ENCODE measurements at regions not wholly inside any gene's neighbourhood (a gene's known extent, or its start where the extent isn't known, plus 50 kb on each side); places are given as distances from the start of the nearest gene placed in this dataset.

DNA sequence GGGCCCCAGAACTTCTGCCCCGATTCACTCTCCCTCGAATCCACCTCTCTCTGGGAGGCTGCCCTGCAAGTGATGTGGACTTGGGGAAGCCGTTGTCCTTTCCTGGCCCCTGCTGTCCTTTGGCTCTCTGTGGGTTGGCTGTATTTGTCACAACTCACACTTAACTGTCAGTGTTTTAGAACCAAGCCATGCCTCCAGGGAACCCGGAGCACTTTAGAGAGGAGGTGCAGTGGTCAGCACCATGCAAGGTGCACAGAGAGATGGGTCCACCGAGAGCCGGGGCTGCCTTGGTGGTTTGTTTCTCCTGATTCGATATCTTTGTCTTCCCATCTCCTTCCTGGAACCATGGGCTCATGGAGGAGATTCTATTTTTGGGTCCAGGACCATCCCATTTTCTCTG lies 129.5 kb upstream of the RTL1 start:
- POLR2A ChIA-PET = no interaction called here
- no peaks in the 10 kb centered on the region for H3K36me3 Mint-ChIP-seq (ENCODE audit: low read depth)

DNA sequence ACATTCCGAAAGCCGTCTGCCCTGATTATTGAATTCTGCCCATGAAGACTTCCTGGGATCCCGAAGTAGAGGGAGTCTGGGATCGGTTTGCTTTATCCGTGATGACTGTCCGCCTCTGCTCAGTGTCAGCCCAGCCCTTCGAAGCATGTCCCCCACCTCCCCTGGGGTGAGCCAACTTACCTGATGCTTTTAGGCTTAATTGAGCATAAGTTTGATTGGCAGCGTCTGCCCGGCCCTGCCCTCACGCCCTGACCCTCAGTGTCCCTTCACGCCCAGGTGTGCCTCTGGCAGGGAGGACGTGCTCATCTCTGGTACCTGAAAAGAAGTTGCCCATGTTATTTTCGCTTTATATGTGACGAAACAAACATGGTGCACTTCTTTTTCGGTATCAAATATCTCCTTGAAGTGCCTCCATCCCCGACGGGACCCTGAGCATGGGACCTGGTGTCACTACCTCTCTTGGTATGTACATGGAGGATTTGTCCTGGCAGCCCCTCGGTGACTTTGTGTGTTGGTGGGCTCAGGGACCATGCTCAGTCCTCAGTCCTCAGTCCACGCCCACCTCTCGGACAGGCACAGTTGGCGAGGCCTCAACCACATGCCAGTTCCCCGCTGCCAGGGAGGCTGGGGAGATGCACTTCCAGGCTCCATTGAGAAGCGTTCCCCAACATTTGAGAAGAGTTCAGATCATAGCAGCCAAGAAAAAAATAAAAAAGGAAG lies 130.1 kb upstream of the RTL1 start:
- Mint-ChIP-seq H3K4me3 (no peak overlapping the region), H3K27me3 (no peaks in the 10 kb centered on the region), H3K27ac (no peak overlapping the region), H3K9me3 (no peaks in the 10 kb centered on the region), H3K36me3 (ENCODE audit: low read depth) (no peaks in the 10 kb centered on the region), H3K4me1 (no peaks in the 10 kb centered on the region)
- ChIA-PET POLR2A (no interaction called here), CTCF (no interaction called here)
- DNase-seq = no peak

More for the DNA sequence above, 129.5 kb upstream of the RTL1 start:
- no peak overlapping the region for H3K4me3 Mint-ChIP-seq
- H3K9me3 Mint-ChIP-seq = no peaks in the 10 kb centered on the region
- H3K27ac Mint-ChIP-seq = no peak overlapping the region
- DNase-seq = no peak
- no peaks in the 10 kb centered on the region for H3K27me3 Mint-ChIP-seq
- H3K4me1 Mint-ChIP-seq = no peaks in the 10 kb centered on the region
- CTCF ChIA-PET = no interaction called here

DNA sequence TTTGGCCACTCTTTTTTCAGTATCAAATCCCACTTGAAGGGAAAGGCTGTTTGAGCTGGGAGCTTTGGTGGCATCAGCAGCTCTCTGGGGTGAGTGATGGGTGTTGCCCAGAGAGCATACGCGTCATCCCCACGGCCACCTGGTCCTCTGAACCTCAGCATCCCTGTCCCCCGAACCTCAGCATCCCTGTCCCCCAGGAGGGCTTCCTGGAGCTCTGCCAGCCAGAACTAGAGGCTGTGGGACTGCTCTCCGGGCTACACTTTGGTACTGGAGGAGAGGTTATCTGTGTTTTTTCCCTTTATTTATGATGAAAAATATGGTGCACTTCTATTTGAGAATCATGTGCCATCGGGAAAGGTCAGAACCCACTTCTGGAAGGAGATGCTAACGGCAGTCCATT lies 131.5 kb upstream of the RTL1 start:
- H3K4me1 Mint-ChIP-seq = no peaks in the 10 kb centered on the region
- CTCF ChIA-PET = no interaction called here

DNA sequence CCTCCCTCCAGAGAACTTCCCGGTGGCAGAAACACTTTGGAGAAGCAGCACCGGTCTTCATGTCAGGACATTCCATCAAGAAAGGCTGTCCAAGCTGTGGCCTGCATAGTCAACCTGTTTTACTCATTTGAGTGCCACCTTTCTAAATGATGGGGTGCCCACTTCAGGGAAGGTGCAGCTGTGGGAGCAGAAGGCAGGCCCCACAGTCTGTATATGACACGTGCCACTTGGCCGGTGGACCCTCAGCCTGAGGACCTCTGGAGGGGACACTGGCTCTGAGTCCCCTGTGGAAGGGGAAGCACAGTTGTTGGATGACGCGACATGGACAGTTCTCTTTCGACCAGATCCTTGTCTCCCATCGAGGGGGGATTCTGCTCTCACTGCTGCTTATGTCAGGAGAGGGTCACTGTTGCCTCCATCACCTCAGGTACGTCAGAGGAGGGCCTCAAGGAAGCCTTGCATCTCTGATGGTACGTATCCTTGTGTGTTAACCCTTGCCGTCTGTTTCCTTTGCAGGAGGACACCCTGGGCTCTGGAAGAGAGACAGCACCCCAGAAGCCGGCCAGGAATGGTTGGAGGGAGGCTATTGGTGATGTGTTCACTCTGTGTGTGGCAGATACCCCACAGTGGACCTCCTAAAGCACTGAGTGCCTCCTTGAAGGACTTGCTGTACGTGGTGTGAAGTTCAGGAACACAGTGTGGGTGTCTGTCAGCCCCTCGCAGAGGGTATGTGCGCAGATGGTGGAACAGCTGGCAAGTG lies 132.1 kb upstream of the RTL1 start:
- CTCF ChIA-PET = no interaction called here
- Mint-ChIP-seq H3K27ac (no peak overlapping the region), H3K36me3 (ENCODE audit: low read depth) (no peaks in the 10 kb centered on the region), H3K4me1 (no peaks in the 10 kb centered on the region), H3K27me3 (no peaks in the 10 kb centered on the region), H3K4me3 (no peak overlapping the region), H3K9me3 (no peaks in the 10 kb centered on the region)
- POLR2A ChIA-PET = no interaction called here
- DNase-seq = no peak

More for the DNA sequence above, 131.5 kb upstream of the RTL1 start:
- POLR2A ChIA-PET = no interaction called here
- no peak for DNase-seq
- no peak overlapping the region for H3K27ac Mint-ChIP-seq
- no peaks in the 10 kb centered on the region for H3K9me3 Mint-ChIP-seq
- H3K4me3 Mint-ChIP-seq = no peak overlapping the region
- H3K36me3 Mint-ChIP-seq (ENCODE audit: low read depth) = no peaks in the 10 kb centered on the region
- no peaks in the 10 kb centered on the region for H3K27me3 Mint-ChIP-seq

DNA sequence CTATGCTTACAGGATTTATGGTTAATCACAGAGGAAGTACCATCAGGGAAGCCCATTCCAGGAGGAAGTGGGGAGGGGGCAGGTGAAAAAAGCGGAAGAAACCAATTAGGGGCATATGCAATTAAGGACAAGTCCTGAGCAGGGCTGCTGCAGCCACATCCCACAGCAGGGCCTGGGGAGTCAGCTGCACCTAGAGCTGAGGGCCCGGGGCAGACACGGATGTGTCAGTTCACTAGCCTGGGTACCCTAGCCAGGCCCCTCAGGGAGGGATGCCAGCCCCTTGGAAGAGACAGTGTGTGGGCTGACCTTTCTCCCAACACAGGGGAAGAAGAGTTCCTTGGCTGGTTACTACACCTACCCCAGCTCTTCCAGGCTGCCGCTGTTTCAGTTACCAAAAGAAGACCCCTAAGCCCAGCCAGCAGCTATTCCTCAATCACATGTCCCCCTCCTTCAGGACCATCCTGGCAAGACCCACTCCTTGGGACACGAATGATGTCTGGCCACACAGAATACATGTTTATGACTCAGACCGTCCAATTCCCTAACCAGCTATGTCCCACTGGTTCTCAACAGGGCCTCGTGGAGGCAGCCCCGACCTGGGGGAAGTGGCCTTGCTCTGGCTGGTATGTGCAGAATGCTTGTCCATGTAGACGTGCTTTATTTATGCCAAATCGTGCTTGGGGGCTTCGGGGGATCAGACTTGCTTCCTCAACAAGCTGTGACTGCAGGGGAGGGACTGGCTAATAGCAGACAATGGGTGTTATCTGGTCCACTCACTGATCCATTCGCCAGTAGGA lies 133.7 kb upstream of the RTL1 start:
- no peak overlapping the region for H3K4me3 Mint-ChIP-seq
- H3K36me3 Mint-ChIP-seq (ENCODE audit: low read depth) = no peaks in the 10 kb centered on the region
- H3K9me3 Mint-ChIP-seq = no peaks in the 10 kb centered on the region
- no peaks in the 10 kb centered on the region for H3K4me1 Mint-ChIP-seq
- ChIA-PET CTCF (no interaction called here), POLR2A (no interaction called here)
- H3K27me3 Mint-ChIP-seq = no peaks in the 10 kb centered on the region
- H3K27ac Mint-ChIP-seq = no peak overlapping the region
- no peak for DNase-seq

DNA sequence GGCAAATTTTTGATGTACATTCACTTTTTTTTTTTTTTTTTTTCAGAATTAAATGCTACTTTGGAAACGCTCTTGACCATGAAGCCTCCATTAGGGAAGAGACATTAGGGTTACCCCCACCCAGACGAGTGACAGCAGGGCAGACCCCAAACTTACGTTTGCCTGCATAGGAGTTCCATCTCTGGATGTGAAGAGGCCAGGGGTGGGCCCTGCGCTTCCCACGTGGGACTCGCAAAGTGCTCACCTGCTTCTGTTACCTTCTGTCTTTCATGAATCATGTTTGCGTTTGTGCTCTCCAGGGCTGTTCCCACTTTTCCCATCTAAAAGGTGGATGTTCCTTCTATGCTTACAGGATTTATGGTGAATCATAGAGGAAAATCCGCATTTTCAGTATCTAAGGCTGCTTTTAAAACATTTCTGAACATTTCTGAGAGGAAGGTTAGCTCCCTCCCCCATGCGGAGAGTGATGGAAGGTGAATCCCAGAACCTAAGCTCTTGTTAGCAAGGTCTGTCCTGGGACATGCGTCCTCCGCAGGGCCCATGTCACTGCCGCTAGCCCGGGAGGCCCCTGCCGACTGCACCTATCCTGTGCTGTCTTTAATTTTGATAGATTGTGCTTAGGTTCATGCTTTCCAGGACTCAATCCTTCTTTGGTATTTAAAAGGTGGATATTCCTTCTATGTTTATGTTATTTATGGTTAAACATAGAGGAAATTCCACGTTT lies 135.7 kb upstream of the RTL1 start:
- Mint-ChIP-seq H3K27me3 (no peaks in the 10 kb centered on the region), H3K4me1 (no peaks in the 10 kb centered on the region), H3K36me3 (ENCODE audit: low read depth) (no peaks in the 10 kb centered on the region), H3K4me3 (no peak overlapping the region), H3K9me3 (no peaks in the 10 kb centered on the region), H3K27ac (no peak overlapping the region)
- ChIA-PET POLR2A (no interaction called here), CTCF (no interaction called here)
- no peak for DNase-seq

DNA sequence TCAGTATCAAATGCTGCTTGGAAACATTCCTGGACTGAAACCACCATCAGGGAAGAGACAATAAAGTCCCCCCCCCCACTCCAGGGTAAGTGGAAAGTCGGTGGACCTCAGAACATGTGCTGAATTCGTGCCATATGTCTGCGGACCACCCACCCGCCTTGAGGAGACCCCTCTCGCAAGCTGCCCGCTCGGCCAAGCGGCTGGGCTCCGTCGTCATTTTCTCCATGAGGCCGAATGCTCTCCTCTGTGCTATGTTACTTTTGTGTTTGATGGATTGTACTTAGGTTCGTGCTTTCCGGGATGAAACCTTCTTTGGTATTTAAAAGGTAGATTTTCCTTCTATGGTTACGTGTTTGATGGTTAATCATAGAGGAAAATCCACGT lies 136.2 kb upstream of the RTL1 start:
- DNase-seq = no peak
- H3K9me3 Mint-ChIP-seq = no peaks in the 10 kb centered on the region
- ChIA-PET CTCF (no interaction called here), POLR2A (no interaction called here)
- no peaks in the 10 kb centered on the region for H3K27me3 Mint-ChIP-seq
- no peak overlapping the region for H3K4me3 Mint-ChIP-seq
- H3K4me1 Mint-ChIP-seq = no peaks in the 10 kb centered on the region
- no peaks in the 10 kb centered on the region for H3K36me3 Mint-ChIP-seq (ENCODE audit: low read depth)
- no peak overlapping the region for H3K27ac Mint-ChIP-seq

DNA sequence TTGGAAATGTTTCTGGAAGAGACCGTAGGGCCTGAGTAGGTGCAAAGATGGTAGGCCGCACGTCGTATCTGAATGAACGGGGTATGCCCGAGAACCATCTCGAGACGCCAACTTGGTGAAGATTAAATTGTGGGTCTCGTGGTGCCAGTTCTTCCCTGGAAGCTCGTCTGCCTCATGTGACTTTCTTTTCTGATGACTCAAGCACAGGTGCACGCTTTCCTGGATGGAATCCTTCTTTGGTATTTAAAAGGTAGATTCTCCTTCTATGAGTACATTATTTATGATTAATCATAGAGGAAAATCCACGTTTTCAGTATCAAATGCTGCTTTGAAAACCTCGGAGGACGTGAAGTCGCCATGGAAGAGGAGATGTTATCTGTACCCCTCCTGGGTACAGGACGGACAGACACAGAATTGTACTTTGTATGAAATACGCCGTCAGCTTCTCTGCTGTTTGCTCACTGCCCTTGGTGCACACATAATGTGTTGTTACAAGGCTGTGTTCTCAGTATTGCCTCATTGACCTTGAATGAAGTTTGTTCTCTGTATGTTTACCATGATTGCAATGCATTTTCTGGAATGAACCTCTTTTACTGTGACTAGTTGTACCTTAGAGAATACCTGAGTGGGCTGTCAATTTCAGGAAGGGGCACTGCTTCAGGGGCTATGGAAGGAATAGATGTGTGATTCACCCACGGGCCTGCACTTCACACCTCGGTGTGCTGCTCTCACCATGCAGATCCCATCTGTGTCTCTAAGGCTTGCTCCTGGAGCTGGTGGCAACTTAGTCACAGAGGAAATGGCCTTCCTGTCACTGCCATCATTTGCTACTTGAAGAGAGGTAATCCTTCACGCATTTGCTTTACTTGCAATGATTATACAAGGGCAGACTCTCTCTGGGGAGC lies 137.3 kb upstream of the RTL1 start:
- Mint-ChIP-seq H3K9me3 (no peaks in the 10 kb centered on the region), H3K4me1 (no peaks in the 10 kb centered on the region), H3K36me3 (ENCODE audit: low read depth) (no peaks in the 10 kb centered on the region), H3K27ac (no peak overlapping the region), H3K27me3 (no peaks in the 10 kb centered on the region), H3K4me3 (no peak overlapping the region)
- POLR2A ChIA-PET = no interaction called here
- CTCF ChIA-PET = no interaction called here
- DNase-seq = no peak

DNA sequence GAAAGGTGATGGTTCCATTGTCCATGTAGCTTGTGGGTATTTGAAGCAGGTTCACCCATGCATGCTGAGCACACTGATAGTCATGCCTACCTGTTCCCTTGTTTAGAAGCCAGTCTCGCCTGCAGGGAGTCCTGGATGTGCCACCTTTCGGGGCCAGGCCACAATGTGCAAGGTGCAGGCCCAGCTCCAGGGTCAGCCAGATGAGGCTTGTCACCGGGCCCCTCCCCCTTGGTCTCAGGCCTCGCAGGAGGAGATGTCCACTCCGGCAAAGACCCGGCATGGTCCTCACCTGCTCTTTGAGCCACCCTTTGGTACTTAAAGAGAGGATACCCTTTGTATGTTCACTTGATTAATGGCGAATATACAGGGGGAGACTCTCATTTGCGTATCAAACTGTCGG lies 140.4 kb upstream of the RTL1 start:
- no peak for DNase-seq
- no peak overlapping the region for H3K27ac Mint-ChIP-seq
- ChIA-PET CTCF (no interaction called here), POLR2A (no interaction called here)
- H3K4me1 Mint-ChIP-seq = no peaks in the 10 kb centered on the region
- H3K9me3 Mint-ChIP-seq = no peaks in the 10 kb centered on the region
- H3K36me3 Mint-ChIP-seq (ENCODE audit: low read depth) = no peaks in the 10 kb centered on the region
- no peak overlapping the region for H3K4me3 Mint-ChIP-seq
- H3K27me3 Mint-ChIP-seq = no peaks in the 10 kb centered on the region

DNA sequence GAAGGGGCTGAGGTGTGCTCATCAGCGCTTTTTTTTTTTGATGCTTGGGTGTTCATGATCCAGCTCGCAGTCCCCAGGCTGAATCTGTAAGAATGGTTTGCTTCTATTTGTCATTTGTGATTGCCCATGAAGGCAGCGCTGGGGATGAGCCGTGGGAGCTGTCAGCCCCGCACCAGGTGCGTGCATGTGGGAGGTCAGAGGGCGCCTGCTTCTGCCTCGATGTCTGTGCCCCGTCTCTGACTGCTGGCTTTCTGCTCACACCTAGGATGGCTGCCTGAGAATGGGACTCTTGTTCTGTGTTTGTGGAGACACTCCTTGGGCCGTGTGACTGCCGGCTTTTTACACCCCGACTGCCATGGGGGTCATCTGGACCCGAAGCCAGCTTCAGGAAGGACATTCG lies 141.2 kb upstream of the RTL1 start:
- no peak for DNase-seq
- POLR2A ChIA-PET = no interaction called here
- Mint-ChIP-seq H3K4me3 (no peak overlapping the region), H3K36me3 (ENCODE audit: low read depth) (no peaks in the 10 kb centered on the region), H3K9me3 (no peaks in the 10 kb centered on the region), H3K27ac (no peak overlapping the region), H3K27me3 (no peaks in the 10 kb centered on the region), H3K4me1 (no peaks in the 10 kb centered on the region)
- CTCF ChIA-PET = no interaction called here

DNA sequence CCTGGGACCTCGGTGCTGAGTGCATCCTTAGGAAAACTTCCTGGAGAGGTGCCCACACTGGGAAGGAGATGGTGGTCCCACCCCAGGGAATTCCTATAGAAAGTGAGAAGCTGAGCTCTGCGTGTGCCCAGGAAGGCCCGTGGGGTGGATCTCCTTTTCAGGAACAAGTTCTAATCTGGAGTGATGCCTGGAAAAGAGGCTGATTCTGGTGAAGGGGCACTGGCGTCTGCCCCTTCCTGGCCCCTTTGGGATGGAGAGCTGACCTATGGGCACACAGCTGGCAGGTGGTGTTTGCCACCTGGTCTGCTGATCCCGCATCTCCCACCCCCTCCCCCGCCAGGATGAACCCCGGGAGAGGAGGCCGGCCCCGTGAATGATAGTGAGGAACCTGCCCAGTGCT lies 142.0 kb upstream of the RTL1 start:
- Mint-ChIP-seq H3K27me3 (no peaks in the 10 kb centered on the region), H3K36me3 (ENCODE audit: low read depth) (no peaks in the 10 kb centered on the region), H3K9me3 (no peaks in the 10 kb centered on the region), H3K4me1 (no peaks in the 10 kb centered on the region), H3K27ac (no peak overlapping the region), H3K4me3 (no peak overlapping the region)
- POLR2A ChIA-PET = no interaction called here
- DNase-seq = no peak
- CTCF ChIA-PET = no interaction called here

DNA sequence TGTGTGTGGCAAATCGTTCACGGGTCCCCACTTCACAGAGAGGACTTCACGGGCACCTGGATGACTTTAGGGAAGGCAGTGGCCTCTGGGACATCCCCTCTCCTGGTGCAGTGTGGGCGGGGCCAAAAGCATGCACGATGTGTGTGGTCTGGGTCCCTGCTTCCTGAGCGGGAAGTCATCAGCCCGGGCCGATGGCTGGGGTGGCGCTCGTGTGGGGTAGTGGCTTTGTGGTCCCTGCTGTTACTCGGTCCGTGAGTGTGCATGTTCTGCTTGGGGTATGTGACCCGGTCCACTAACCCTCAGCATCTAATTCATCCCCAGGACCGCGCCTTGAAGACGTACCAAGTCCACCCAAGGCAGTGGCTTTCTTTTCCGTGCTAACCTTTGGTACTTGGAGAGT lies 142.5 kb upstream of the RTL1 start:
- Mint-ChIP-seq H3K27me3 (no peaks in the 10 kb centered on the region), H3K9me3 (no peaks in the 10 kb centered on the region), H3K36me3 (ENCODE audit: low read depth) (no peaks in the 10 kb centered on the region), H3K27ac (no peak overlapping the region), H3K4me3 (no peak overlapping the region), H3K4me1 (no peaks in the 10 kb centered on the region)
- CTCF ChIA-PET = no interaction called here
- POLR2A ChIA-PET = no interaction called here
- DNase-seq = no peak

DNA sequence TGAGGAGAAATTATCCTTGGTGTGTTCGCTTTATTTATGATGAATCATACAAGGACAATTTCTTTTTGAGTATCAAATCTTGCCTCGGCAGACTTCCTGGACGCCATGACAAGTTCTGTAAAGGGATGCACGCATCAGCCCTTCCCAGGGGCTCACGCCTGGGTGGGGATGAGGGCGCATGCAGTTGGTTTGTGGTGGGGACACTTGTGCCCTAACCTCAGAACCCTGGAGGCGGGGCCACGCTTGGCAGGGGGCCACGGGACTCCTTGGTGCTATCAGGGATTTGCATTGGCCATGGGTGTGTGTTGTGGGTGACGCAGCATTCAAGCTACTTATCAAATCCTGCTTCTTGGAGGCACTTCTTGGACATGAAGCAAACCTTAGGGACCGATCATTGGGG lies 143.8 kb upstream of the RTL1 start:
- no peaks in the 10 kb centered on the region for H3K9me3 Mint-ChIP-seq
- H3K4me3 Mint-ChIP-seq = no peak overlapping the region
- POLR2A ChIA-PET = no interaction called here
- no peaks in the 10 kb centered on the region for H3K27me3 Mint-ChIP-seq
- CTCF ChIA-PET = no interaction called here
- DNase-seq = no peak
- H3K27ac Mint-ChIP-seq = no peak overlapping the region
- no peaks in the 10 kb centered on the region for H3K4me1 Mint-ChIP-seq
- H3K36me3 Mint-ChIP-seq (ENCODE audit: low read depth) = no peaks in the 10 kb centered on the region

Measured in activated CD4-positive, alpha-beta memory T cell treated with anti-CD3 and anti-CD28 coated beads, Interleukin-2, amount 10 ng/mL, durations not matched to agents 7 days and 5 days (primary cell).